Peyer's patch (tissue), 4 donors: ENCODE measurements at regions not wholly inside any gene's neighbourhood (a gene's known extent, or its start where the extent isn't known, plus 50 kb on each side); places are given as distances from the start of the nearest gene placed in this dataset.

Source experiments
- DNase-seq, 3 donors: peaks; one replicate each; pipeline ENCODE4 v3.0.0-alpha.2; 2017 to 2019
- H3K27ac ChIP-seq, 4 donors: fragments of 200-600 bp; sonication (generic); one replicate each; pipeline ENCODE4 v1.5.1; 2016 to 2019
- H3K27me3 ChIP-seq, 2 donors: fragments of 200-600 bp; sonication (generic); one replicate each; pipeline ENCODE4 v1.5.1; 2019
- H3K36me3 ChIP-seq, 3 donors: fragments of 200-600 bp; sonication (generic); one replicate each; pipeline ENCODE4 v1.5.1; 2016 to 2019
- H3K4me1 ChIP-seq, 4 donors: fragments of 200-600 bp; sonication (generic); one replicate each; pipeline ENCODE4 v1.5.1; 2016 to 2019
- H3K4me3 ChIP-seq, 4 donors: fragments of 200-600 bp; sonication (generic); 1 replicate in 3 of 4; 2 replicates in 1 of 4; pipeline ENCODE4 v1.5.1; 2016 to 2019; ENCODE audit warnings: mild to moderate bottlenecking in 1 of 4
- H3K9me3 ChIP-seq, 4 donors: fragments of 200-600 bp; sonication (generic); one replicate each; pipeline ENCODE4 v1.5.1; 2016 to 2019; ENCODE audit warnings: mild to moderate bottlenecking in 1 of 4
- POLR2A ChIP-seq, 2 donors: fragments of 450-650 bp; IDR thresholded peaks; one replicate each; pipeline ENCODE4 v1.5.1; 2017; ENCODE audit warnings: antibody characterized with exemption in 2 of 2, mild to moderate bottlenecking in 2 of 2, moderate library complexity in 2 of 2
- TF ChIP-seq, protein P1 (sequence below), 6 experiments: fragments of 450-650 bp in 4 of 6; fragments of 200-600 bp in 2 of 6; sonication (generic) in 1 of 6; IDR thresholded peaks; one replicate each; pipeline ENCODE4 v1.5.1; 2017 to 2019; ENCODE audit warnings: antibody characterized with exemption in 6 of 6, mild to moderate bottlenecking in 3 of 6, moderate library complexity in 1 of 6

DNA sequence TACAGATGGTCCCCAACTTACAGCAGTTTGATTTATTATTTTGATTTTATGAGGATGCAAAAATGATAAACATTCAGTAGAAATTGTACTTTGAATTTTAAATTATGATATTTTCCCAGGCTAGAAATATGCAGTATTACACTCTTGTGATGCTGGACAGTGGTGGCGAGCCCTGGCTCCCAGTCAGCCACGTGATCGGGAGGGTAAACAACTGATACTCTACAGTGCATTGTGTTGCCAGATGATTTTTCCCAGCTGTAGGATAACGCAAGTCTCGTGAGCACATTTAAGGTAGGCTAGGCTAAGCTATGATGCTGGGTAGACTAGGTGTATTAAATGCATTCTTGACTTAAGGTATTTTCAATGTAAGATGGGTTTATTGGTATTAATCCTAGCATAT is 865.2 kb downstream of the SORCS3 start:
- Histone ChIP-seq H3K27me3 (no peaks in the 10 kb centered on the region), H3K4me1 (no peaks in the 10 kb centered on the region), H3K4me3 (no peak overlapping the region), H3K36me3 (no peaks in the 10 kb centered on the region), H3K9me3 (no peaks in the 10 kb centered on the region), H3K27ac (no peak overlapping the region)
- no peak for DNase-seq
- TF ChIP-seq POLR2A (IDR thresholded peaks at IDR 0.05): no peak
- TF ChIP-seq, protein P1, sequence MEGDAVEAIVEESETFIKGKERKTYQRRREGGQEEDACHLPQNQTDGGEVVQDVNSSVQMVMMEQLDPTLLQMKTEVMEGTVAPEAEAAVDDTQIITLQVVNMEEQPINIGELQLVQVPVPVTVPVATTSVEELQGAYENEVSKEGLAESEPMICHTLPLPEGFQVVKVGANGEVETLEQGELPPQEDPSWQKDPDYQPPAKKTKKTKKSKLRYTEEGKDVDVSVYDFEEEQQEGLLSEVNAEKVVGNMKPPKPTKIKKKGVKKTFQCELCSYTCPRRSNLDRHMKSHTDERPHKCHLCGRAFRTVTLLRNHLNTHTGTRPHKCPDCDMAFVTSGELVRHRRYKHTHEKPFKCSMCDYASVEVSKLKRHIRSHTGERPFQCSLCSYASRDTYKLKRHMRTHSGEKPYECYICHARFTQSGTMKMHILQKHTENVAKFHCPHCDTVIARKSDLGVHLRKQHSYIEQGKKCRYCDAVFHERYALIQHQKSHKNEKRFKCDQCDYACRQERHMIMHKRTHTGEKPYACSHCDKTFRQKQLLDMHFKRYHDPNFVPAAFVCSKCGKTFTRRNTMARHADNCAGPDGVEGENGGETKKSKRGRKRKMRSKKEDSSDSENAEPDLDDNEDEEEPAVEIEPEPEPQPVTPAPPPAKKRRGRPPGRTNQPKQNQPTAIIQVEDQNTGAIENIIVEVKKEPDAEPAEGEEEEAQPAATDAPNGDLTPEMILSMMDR (IDR thresholded peaks at IDR 0.05): no peak

GRCh38 chr10:105503714-105504113 is 862.6 kb downstream of the SORCS3 start:
- Histone ChIP-seq H3K4me3 (no peak overlapping the region), H3K27me3 (no peaks in the 10 kb centered on the region)
- TF ChIP-seq, protein P1 (IDR thresholded peaks at IDR 0.05): no peak
- TF ChIP-seq POLR2A (IDR thresholded peaks at IDR 0.05): no peak

DNA sequence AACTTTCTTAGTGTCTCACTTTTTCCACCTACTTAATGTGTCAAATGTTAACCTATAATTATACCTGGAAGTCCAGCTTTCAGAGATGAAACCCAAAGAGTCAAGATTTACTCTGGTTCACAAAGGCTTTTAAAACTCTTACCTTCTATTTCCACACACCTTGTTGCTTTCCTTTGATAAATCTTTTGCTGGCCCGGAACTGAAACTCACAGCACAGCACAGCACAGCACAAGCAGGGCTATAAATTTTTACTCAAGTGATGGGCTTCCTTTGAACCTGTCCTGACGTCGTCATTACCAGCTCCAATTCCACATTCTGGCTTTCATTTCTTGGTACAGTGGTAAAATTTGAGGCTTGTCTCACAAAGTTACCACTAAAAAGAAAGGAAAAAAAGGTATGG is 861.0 kb downstream of the SORCS3 start:
- TF ChIP-seq, protein P1 (IDR thresholded peaks at IDR 0.05): no peak
- no peak for TF ChIP-seq POLR2A (IDR thresholded peaks at IDR 0.05)
- no peak for DNase-seq
- H3K9me3 ChIP-seq: no peaks in the 10 kb centered on the region
- no peaks in the 10 kb centered on the region for H3K36me3 ChIP-seq
- no peaks in the 10 kb centered on the region for H3K4me1 ChIP-seq
- H3K4me3 ChIP-seq: no peak overlapping the region
- no peak overlapping the region for H3K27ac ChIP-seq
- H3K27me3 ChIP-seq: no peaks in the 10 kb centered on the region

More at GRCh38 chr10:105503714-105504113, 862.6 kb downstream of the SORCS3 start:
- Histone ChIP-seq H3K4me1 (no peaks in the 10 kb centered on the region), H3K9me3 (no peaks in the 10 kb centered on the region), H3K27ac (no peak overlapping the region), H3K36me3 (no peaks in the 10 kb centered on the region)
- DNase-seq: no peak

DNA sequence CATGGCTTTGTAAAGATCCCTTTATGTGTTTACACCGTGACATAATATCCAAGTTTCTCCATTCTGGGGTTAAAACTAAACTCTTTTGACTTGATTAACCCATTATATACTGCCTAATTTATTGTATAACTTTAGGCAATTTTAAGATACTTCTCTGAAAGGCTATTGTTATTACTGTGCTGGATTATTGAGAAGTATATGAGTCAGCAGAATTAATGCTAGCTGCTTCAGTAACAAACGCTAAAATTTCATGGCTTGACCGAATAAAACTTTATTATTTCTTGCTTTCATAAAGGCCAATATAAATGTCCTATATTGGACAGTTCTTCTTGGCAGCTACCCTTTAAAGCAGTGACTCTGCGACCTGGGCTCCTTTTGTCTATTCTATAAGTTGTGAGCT is 853.9 kb downstream of the SORCS3 start:
- no peak for DNase-seq
- TF ChIP-seq POLR2A (IDR thresholded peaks at IDR 0.05): no peak
- TF ChIP-seq, protein P1 (IDR thresholded peaks at IDR 0.05): no peak
- H3K4me3 ChIP-seq: no peak overlapping the region
- H3K4me1 ChIP-seq: no peaks in the 10 kb centered on the region
- no peaks in the 10 kb centered on the region for H3K36me3 ChIP-seq
- no peak overlapping the region for H3K27ac ChIP-seq
- H3K9me3 ChIP-seq: no peaks in the 10 kb centered on the region
- no peaks in the 10 kb centered on the region for H3K27me3 ChIP-seq

- Histone ChIP-seq H3K27ac (no peak overlapping the region), H3K36me3 (no peaks in the 10 kb centered on the region), H3K9me3 (no peaks in the 10 kb centered on the region), H3K4me1 (no peaks in the 10 kb centered on the region), H3K4me3 (no peak overlapping the region), H3K27me3 (no peaks in the 10 kb centered on the region)
- no peak for DNase-seq
- TF ChIP-seq, protein P1 (IDR thresholded peaks at IDR 0.05): no peak
- TF ChIP-seq POLR2A (IDR thresholded peaks at IDR 0.05): no peak
Measured at GRCh38 chr10:105494303-105494702, 853.2 kb downstream of the SORCS3 start.

DNA sequence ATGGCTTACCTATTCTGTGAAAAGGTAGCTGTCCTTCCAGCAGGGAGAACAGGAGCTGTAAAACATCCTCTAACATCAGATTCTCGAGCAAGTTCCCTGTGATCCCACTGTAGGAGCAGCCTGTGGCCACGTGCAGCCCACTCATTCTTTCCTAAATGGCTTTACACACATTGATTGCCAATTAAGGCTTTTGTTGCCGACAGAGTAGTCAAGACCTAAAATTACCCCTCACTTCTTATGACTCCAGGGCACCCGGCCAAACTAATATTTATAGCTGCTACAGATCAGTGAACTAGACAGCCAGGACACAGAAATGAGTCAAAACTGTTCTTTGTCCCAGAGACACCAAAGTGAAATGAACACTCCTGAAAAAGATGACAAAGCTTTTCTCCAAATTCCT is 832.1 kb downstream of the SORCS3 start:
- DNase-seq: no peak
- Histone ChIP-seq H3K4me1 (no peaks in the 10 kb centered on the region), H3K9me3 (no peaks in the 10 kb centered on the region), H3K4me3 (no peak overlapping the region), H3K27me3 (no peaks in the 10 kb centered on the region), H3K36me3 (no peaks in the 10 kb centered on the region), H3K27ac (no peak overlapping the region)
- TF ChIP-seq, protein P1 (IDR thresholded peaks at IDR 0.05): no peak
- TF ChIP-seq POLR2A (IDR thresholded peaks at IDR 0.05): no peak
